Neural crest cell (in vitro differentiated cells): ENCODE measurements at regions not wholly inside any gene's neighbourhood (a gene's known extent, or its start where the extent isn't known, plus 50 kb on each side); places are given as distances from the start of the nearest gene placed in this dataset.

ENCODE experiments used
- DNase-seq: peaks from one replicate; pipeline ENCODE4 v3.0.0; 2021; ENCODE audit warnings: low read depth, mixed read lengths, low spot score
- H3K27ac Mint-ChIP-seq: one replicate; pipeline ENCODE4 v1.8.0; 2021; ENCODE audit warnings: mild to moderate bottlenecking, mixed read lengths; ENCODE audit not compliant: unreplicated experiment
- H3K27me3 Mint-ChIP-seq: 2 replicates; pipeline ENCODE4 v1.8.0; 2021; ENCODE audit warnings: low read depth, mild to moderate bottlenecking, mixed read lengths
- H3K36me3 Mint-ChIP-seq: 2 replicates; pipeline ENCODE4 v1.8.0; 2021; ENCODE audit warnings: low read depth, mild to moderate bottlenecking, mixed read lengths
- H3K4me1 Mint-ChIP-seq: 2 replicates; pipeline ENCODE4 v1.8.0; 2021; ENCODE audit warnings: mixed read lengths
- H3K4me3 Mint-ChIP-seq: one replicate; pipeline ENCODE4 v1.8.0; 2021; ENCODE audit warnings: mild to moderate bottlenecking, mixed read lengths
- H3K9me3 Mint-ChIP-seq: 2 replicates; pipeline ENCODE4 v1.8.0; 2021; ENCODE audit warnings: mixed read lengths
- TF ChIP-seq, protein P1 (sequence below): fragments of 200-600 bp; sonication (generic); conservative IDR thresholded peaks from 2 replicates; pipeline ENCODE4 v1.5.0; 2021; ENCODE audit warnings: antibody characterized with exemption, mild to moderate bottlenecking

DNA sequence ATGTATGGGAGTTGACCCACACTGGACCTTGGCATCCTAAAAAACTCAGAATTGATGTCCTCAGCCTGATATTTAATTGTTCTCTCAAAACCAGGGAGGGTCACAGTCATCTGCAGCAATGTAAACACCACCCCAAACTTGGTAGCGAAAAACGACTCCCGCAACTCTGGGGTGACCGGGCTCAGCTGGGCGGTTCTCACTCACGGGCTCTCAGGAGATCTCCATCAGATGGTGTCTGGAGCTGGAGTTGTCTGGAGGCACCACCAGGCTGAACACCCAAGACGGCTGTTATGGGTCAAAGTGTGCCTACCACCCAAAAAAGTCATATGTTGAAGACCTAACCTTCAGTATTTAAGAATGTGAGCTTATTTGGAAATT lies 50.9 kb upstream of the NXT1 start:
- no peak for DNase-seq
- H3K27me3 Mint-ChIP-seq = peaks cover 10% of the 10 kb centered on the region
- TF ChIP-seq, protein P1, sequence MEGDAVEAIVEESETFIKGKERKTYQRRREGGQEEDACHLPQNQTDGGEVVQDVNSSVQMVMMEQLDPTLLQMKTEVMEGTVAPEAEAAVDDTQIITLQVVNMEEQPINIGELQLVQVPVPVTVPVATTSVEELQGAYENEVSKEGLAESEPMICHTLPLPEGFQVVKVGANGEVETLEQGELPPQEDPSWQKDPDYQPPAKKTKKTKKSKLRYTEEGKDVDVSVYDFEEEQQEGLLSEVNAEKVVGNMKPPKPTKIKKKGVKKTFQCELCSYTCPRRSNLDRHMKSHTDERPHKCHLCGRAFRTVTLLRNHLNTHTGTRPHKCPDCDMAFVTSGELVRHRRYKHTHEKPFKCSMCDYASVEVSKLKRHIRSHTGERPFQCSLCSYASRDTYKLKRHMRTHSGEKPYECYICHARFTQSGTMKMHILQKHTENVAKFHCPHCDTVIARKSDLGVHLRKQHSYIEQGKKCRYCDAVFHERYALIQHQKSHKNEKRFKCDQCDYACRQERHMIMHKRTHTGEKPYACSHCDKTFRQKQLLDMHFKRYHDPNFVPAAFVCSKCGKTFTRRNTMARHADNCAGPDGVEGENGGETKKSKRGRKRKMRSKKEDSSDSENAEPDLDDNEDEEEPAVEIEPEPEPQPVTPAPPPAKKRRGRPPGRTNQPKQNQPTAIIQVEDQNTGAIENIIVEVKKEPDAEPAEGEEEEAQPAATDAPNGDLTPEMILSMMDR = no peak
- H3K4me1 Mint-ChIP-seq = peaks cover 9% of the 10 kb centered on the region
- no peak overlapping the region for H3K4me3 Mint-ChIP-seq
- H3K36me3 Mint-ChIP-seq = no peaks in the 10 kb centered on the region
- no peak overlapping the region for H3K27ac Mint-ChIP-seq
- H3K9me3 Mint-ChIP-seq = no peaks in the 10 kb centered on the region

DNA sequence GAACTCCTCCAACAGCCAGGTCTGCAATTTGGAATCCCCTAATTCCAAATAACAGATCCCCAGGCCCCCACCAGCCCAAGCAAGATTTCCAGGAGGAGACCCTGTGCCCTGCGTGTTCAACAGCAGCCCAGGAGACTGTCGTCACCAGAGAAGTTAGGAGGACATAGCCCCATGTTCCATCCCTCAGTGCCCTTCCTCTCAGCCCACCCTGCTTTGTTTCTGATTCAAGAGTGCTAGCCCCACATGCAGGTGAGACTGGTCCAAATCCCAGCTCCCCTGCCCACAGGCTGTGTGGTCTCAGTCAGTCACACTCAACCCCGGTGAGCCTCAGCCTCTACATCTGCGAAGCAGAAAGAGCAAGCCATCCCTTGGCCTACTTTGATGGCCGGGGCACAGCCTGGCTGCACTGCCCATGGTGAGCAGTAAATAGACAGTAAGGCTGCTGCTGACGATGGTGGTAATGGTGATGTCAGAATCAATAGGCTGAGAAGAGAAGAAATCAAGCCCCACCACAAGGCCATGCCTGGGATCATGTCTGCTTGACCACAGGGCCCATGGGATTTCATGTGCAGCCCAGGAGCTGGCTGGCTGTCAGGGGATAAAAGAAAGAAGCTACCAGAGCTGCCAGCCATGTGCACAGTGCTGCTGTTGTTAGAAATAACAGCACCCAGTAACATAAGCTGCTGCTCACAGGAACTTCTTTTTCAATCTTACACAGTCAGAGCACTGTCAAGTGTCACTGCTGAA lies 51.5 kb upstream of the NXT1 start:
- Mint-ChIP-seq H3K27me3 (peaks cover 10% of the 10 kb centered on the region), H3K4me3 (no peak overlapping the region), H3K4me1 (peaks cover 9% of the 10 kb centered on the region), H3K27ac (no peak overlapping the region), H3K9me3 (no peaks in the 10 kb centered on the region), H3K36me3 (no peaks in the 10 kb centered on the region)
- DNase-seq = no peak
- TF ChIP-seq, protein P1 = no peak

DNA sequence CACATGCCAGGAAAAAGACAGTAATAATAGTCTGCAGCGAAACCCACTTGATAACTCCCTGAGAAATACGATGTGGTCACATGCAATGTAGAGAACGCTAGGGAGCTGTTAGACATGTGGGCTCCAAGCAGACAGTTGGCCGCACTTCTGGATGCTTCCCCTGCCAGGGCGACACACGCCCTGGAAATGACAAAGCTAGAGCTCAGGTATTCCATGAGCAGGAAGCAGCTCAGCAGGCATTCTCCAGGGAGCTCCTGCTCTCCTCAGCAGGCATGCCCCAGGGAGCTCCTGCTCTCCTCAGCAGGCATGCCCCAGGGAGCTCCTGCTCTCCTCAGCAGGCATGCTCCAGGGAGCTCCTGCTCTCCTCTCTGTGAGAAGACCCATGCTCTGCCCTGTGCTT lies 52.4 kb upstream of the NXT1 start:
- H3K27me3 Mint-ChIP-seq = peaks cover 2% of the 10 kb centered on the region
- TF ChIP-seq, protein P1 = no peak

DNA sequence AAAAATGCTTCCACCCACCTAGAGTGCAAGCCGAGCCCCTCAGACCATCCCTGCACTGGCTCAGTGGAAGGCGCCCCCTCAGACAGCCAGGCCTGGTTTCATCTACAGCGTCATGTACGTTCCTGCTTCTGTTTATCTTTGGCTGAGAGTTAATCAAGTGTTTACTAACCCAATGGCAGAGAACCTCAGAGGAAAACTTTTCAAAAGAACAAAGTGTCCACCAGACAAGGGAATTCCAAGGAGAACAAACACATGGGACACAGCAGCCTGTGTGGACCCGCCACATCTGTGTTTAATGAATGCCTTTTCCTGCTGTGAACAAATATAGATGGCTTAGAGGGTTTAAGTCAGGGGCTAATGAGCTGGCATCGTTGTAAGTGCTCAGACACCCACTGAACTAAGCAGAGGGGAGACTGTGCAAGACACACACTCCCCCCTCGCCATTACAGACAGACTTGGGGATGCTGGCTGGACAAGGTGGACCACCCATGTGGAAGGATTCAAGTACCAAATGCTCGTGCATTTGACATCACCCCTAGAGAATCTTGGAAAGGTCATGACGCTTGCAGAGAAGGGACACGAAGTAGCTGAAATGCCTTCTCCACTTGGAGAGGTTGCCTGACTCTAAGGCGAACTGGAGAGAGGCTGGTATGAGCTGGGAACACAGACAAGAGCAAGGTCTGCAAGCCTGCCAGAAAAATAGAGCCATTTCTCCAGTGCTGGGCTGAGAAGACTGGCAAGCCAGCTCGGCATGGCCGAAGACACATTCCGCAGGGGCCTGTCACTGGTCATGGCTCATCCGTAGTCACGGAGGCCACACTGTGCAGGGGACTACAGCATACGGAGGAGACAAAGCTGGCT lies 53.5 kb upstream of the NXT1 start:
- no peaks in the 10 kb centered on the region for H3K9me3 Mint-ChIP-seq
- TF ChIP-seq, protein P1 = no peak
- DNase-seq = no peak
- peaks cover 2% of the 10 kb centered on the region for H3K27me3 Mint-ChIP-seq
- no peaks in the 10 kb centered on the region for H3K36me3 Mint-ChIP-seq
- no peak overlapping the region for H3K27ac Mint-ChIP-seq
- peaks cover 9% of the 10 kb centered on the region for H3K4me1 Mint-ChIP-seq
- no peak overlapping the region for H3K4me3 Mint-ChIP-seq

More for the DNA sequence above, 52.4 kb upstream of the NXT1 start:
- Mint-ChIP-seq H3K4me1 (peaks cover 9% of the 10 kb centered on the region), H3K9me3 (no peaks in the 10 kb centered on the region), H3K27ac (no peak overlapping the region), H3K4me3 (no peak overlapping the region), H3K36me3 (no peaks in the 10 kb centered on the region)
- no peak for DNase-seq

DNA sequence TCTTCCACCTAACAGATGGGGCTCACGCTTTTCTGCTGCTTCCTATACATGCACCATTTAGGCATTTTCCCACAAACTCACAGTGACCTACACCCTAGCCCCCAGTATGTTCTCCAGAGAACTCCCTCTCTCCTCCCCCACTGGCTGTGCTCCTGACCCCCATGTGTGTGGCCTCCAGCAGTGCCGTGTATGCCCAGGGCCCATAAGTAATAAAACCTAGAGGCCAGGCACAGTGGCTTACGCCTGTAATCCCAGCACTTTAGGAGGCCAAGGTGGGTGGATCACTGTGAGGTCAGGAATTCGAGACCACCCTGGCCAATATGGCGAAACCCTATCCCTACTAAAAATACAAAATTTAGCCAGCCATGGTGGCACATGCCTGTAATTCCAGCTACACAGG lies 54.7 kb upstream of the NXT1 start:
- no peaks in the 10 kb centered on the region for H3K36me3 Mint-ChIP-seq
- H3K27ac Mint-ChIP-seq = no peak overlapping the region
- DNase-seq = no peak
- TF ChIP-seq, protein P1 = no peak
- H3K4me3 Mint-ChIP-seq = no peak overlapping the region
- peaks cover 4% of the 10 kb centered on the region for H3K27me3 Mint-ChIP-seq
- peaks cover 14% of the 10 kb centered on the region for H3K4me1 Mint-ChIP-seq
- H3K9me3 Mint-ChIP-seq = no peaks in the 10 kb centered on the region
